ENCODE measurements at regions not wholly inside any gene's neighbourhood (a gene's known extent, or its start where the extent isn't known, plus 50 kb on each side); places are given as distances from the start of the nearest gene placed in this dataset.
A peak's percentile ranks its signal among the peaks of the same experiment; 100 is the strongest.
"Not testable (repeated sequence)": the region's sequence is repeated elsewhere in the genome, so short reads cannot be mapped to it uniquely, and the experiment has no call there.

- no peak for DNase-seq (ENCODE audit: low read depth)
These were observed 50.3 kb upstream of the TMC1 start for GRCh38 chr9:72471096-72471495.

GRCh38 chr9:72467766-72468738, 53.4 kb upstream of the TMC1 start:
- DNase-seq (ENCODE audit: low read depth) = no peak

GRCh38 chr9:72465593-72465984, 55.8 kb upstream of the TMC1 start:
- DNase-seq (ENCODE audit: low read depth) = no peak

- no peak for DNase-seq (ENCODE audit: low read depth)
These were observed 56.4 kb upstream of the TMC1 start for GRCh38 chr9:72464857-72465592.

GRCh38 chr9:72462340-72462739, 59.1 kb upstream of the TMC1 start:
- DNase-seq (ENCODE audit: low read depth) = no peak

- DNase-seq (ENCODE audit: low read depth) = no peak
These were observed 60.8 kb upstream of the TMC1 start for GRCh38 chr9:72460342-72461312.

- DNase-seq (ENCODE audit: low read depth) = no peak
These were observed 62.1 kb upstream of the TMC1 start for GRCh38 chr9:72459308-72459707.

- no peak for DNase-seq (ENCODE audit: low read depth)
These were observed 63.3 kb upstream of the TMC1 start for GRCh38 chr9:72458153-72458552.

GRCh38 chr9:72457366-72457765, 64.0 kb upstream of the TMC1 start:
- DNase-seq (ENCODE audit: low read depth) = no peak

- peak; percentile 10 for DNase-seq (ENCODE audit: low read depth)
These were observed 66.4 kb upstream of the TMC1 start for GRCh38 chr9:72454871-72455491.

GRCh38 chr9:72453797-72454196, 67.6 kb upstream of the TMC1 start:
- no peak for DNase-seq (ENCODE audit: low read depth)

GRCh38 chr9:72446241-72446640, 75.2 kb upstream of the TMC1 start:
- not testable (repeated sequence) for DNase-seq (ENCODE audit: low read depth)

GRCh38 chr9:72445306-72445995, 76.0 kb upstream of the TMC1 start:
- DNase-seq (ENCODE audit: low read depth) = no peak

- no peak for DNase-seq (ENCODE audit: low read depth)
These were observed 77.0 kb upstream of the TMC1 start for GRCh38 chr9:72444435-72444834.

- DNase-seq (ENCODE audit: low read depth) = peak; percentile 78
These were observed 77.6 kb upstream of the TMC1 start for GRCh38 chr9:72443855-72444254.

- peak; percentile 90 for DNase-seq (ENCODE audit: low read depth)
These were observed 77.0 kb upstream of the ZFAND5 start for GRCh38 chr9:72441848-72442607.

- peak; percentile 69 for DNase-seq (ENCODE audit: low read depth)
These were observed 76.2 kb upstream of the ZFAND5 start for GRCh38 chr9:72440992-72441847.

GRCh38 chr9:72440378-72440777, 75.4 kb upstream of the ZFAND5 start:
- DNase-seq (ENCODE audit: low read depth) = no peak

All from HT1080 (cell line).